BE2C (cell line): ENCODE measurements at regions not wholly inside any gene's neighbourhood (a gene's known extent, or its start where the extent isn't known, plus 50 kb on each side); places are given as distances from the start of the nearest gene placed in this dataset.
A peak's percentile ranks its signal among the peaks of the same experiment; 100 is the strongest.

Source experiments
- DNase-seq: peaks from one replicate; pipeline ENCODE4 v3.0.0-alpha.2; 2020
- H3K27me3 ChIP-seq: fragments of 250-450 bp; sonication (Bioruptor Pico); 2 replicates; pipeline ENCODE4 v1.5.1; 2020; ENCODE audit warnings: mild to moderate bottlenecking
- H3K36me3 ChIP-seq: fragments of 250-450 bp; sonication (Bioruptor Pico); 2 replicates; pipeline ENCODE4 v1.5.1; 2020; ENCODE audit warnings: mild to moderate bottlenecking
- H3K4me1 ChIP-seq: fragments of 250-450 bp; sonication (Bioruptor Pico); 2 replicates; pipeline ENCODE4 v1.5.1; 2020
- H3K4me3 ChIP-seq: 2 replicates; pipeline ENCODE4 v1.5.1; 2011; ENCODE audit warnings: low read depth, low read length
- H3K9me3 ChIP-seq: fragments of 250-450 bp; sonication (Bioruptor Pico); 2 replicates; pipeline ENCODE4 v1.5.1; 2020
- CTCF ChIP-seq: IDR thresholded peaks from 2 replicates; pipeline ENCODE4 v1.5.1; 2012; ENCODE audit warnings: mild to moderate bottlenecking, low read depth, low read length

GRCh38 chr11:127269911-127270310, 269.3 kb upstream of the KIRREL3 start:
- Histone ChIP-seq H3K4me1 (no peaks in the 10 kb centered on the region), H3K9me3 (no peaks in the 10 kb centered on the region), H3K4me3 (no peak overlapping the region), H3K27me3 (no peaks in the 10 kb centered on the region), H3K36me3 (no peaks in the 10 kb centered on the region)
- no peak for DNase-seq
- no peak for TF ChIP-seq CTCF

GRCh38 chr11:127268932-127269331, 268.4 kb upstream of the KIRREL3 start:
- no peaks in the 10 kb centered on the region for H3K4me1 ChIP-seq
- no peaks in the 10 kb centered on the region for H3K27me3 ChIP-seq
- DNase-seq: no peak
- no peak overlapping the region for H3K4me3 ChIP-seq
- H3K36me3 ChIP-seq: no peaks in the 10 kb centered on the region
- H3K9me3 ChIP-seq: no peaks in the 10 kb centered on the region
- no peak for TF ChIP-seq CTCF

- no peak for DNase-seq
- Histone ChIP-seq H3K4me3 (no peak overlapping the region), H3K9me3 (no peaks in the 10 kb centered on the region), H3K4me1 (no peaks in the 10 kb centered on the region), H3K27me3 (no peaks in the 10 kb centered on the region), H3K36me3 (no peaks in the 10 kb centered on the region)
- no peak for TF ChIP-seq CTCF
These were observed 268.0 kb upstream of the KIRREL3 start for GRCh38 chr11:127268521-127268920.

- Histone ChIP-seq H3K4me1 (no peaks in the 10 kb centered on the region), H3K4me3 (no peak overlapping the region), H3K9me3 (no peaks in the 10 kb centered on the region), H3K27me3 (no peaks in the 10 kb centered on the region; the same call in 1 of the 2 replicates), H3K36me3 (no peaks in the 10 kb centered on the region; the same call in 1 of the 2 replicates)
- TF ChIP-seq CTCF: peak; percentile 35
- DNase-seq: no peak
These were observed 258.5 kb upstream of the KIRREL3 start for GRCh38 chr11:127259102-127259501.

GRCh38 chr11:127255209-127255608, 254.6 kb upstream of the KIRREL3 start:
- no peak for TF ChIP-seq CTCF
- H3K36me3 ChIP-seq: no peaks in the 10 kb centered on the region; the same call in 1 of the 2 replicates
- no peaks in the 10 kb centered on the region for H3K4me1 ChIP-seq
- no peaks in the 10 kb centered on the region for H3K9me3 ChIP-seq
- H3K27me3 ChIP-seq: no peaks in the 10 kb centered on the region; the same call in 1 of the 2 replicates
- no peak for DNase-seq
- H3K4me3 ChIP-seq: no peak overlapping the region

GRCh38 chr11:127252321-127252720, 251.8 kb upstream of the KIRREL3 start:
- no peak overlapping the region for H3K4me3 ChIP-seq
- H3K36me3 ChIP-seq: no peaks in the 10 kb centered on the region; the same call in 1 of the 2 replicates
- H3K9me3 ChIP-seq: no peaks in the 10 kb centered on the region
- no peak for TF ChIP-seq CTCF
- no peak for DNase-seq
- H3K4me1 ChIP-seq: no peaks in the 10 kb centered on the region
- no peaks in the 10 kb centered on the region for H3K27me3 ChIP-seq
